ENCODE measurements at regions not wholly inside any gene's neighbourhood (a gene's known extent, or its start where the extent isn't known, plus 50 kb on each side); places are given as distances from the start of the nearest gene placed in this dataset.

- Mint-ChIP-seq H3K4me1 (ENCODE audit: low read depth, unreplicated experiment) (peaks cover 7% of the 10 kb centered on the region), H3K27ac (ENCODE audit: unreplicated experiment) (no peak overlapping the region), H3K4me3 (ENCODE audit: unreplicated experiment) (no peak overlapping the region), H3K27me3 (ENCODE audit: low read depth, unreplicated experiment) (no peaks in the 10 kb centered on the region), H3K36me3 (ENCODE audit: low read depth, unreplicated experiment) (no peaks in the 10 kb centered on the region), H3K9me3 (ENCODE audit: unreplicated experiment) (peaks cover 3% of the 10 kb centered on the region)
- Histone ChIP-seq H3K4me2 (ENCODE audit: low read length) (no peak overlapping the region), H3K27ac (ENCODE audit: low read depth, low read length) (no peak overlapping the region), H3K9ac (ENCODE audit: low read length) (no peak overlapping the region), H2AFZ (ENCODE audit: low read depth, low read length) (no peak overlapping the region), H3K27me3 (ENCODE audit: insufficient read depth, low read length) (no peaks in the 10 kb centered on the region), H3K79me2 (ENCODE audit: insufficient read depth, low read length) (no peaks in the 10 kb centered on the region), H3K9me3 (ENCODE audit: insufficient read depth, low read depth, low read length) (no peaks in the 10 kb centered on the region), H3K4me3 (ENCODE audit: insufficient read depth, low read depth, low read length) (no peak overlapping the region), H4K20me1 (ENCODE audit: insufficient read depth, low read length) (no peaks in the 10 kb centered on the region), H3K36me3 (ENCODE audit: insufficient read depth, low read length) (no peaks in the 10 kb centered on the region), H3K4me1 (ENCODE audit: insufficient read depth, low read length) (no peaks in the 10 kb centered on the region)
- no peak for FAIRE-seq
- DNase-seq (ENCODE audit: low read depth): no peak
- TF ChIP-seq CTCF (IDR thresholded peaks at IDR 0.05; ENCODE audit: insufficient read depth, low read depth, low read length): no peak
These were observed 169.1 kb downstream of the GUCY2F start for GRCh38 chrX:109312757-109313156.

GRCh38 chrX:109310031-109310430, 171.9 kb downstream of the GUCY2F start:
- no peak overlapping the region for H3K27ac ChIP-seq (ENCODE audit: low read depth, low read length)
- no peak overlapping the region for H3K27ac Mint-ChIP-seq (ENCODE audit: unreplicated experiment)
- DNase-seq (ENCODE audit: low read depth) (no peak), FAIRE-seq (no peak)
- no peak overlapping the region for H3K4me3 Mint-ChIP-seq (ENCODE audit: unreplicated experiment)
- H3K36me3 Mint-ChIP-seq (ENCODE audit: low read depth, unreplicated experiment): no peaks in the 10 kb centered on the region
- H3K4me2 ChIP-seq (ENCODE audit: low read length): no peak overlapping the region
- no peaks in the 10 kb centered on the region for H3K27me3 ChIP-seq (ENCODE audit: insufficient read depth, low read length)
- H3K27me3 Mint-ChIP-seq (ENCODE audit: low read depth, unreplicated experiment): no peaks in the 10 kb centered on the region
- no peak overlapping the region for H3K4me3 ChIP-seq (ENCODE audit: insufficient read depth, low read depth, low read length)
- no peaks in the 10 kb centered on the region for H3K9me3 ChIP-seq (ENCODE audit: insufficient read depth, low read depth, low read length)
- no peaks in the 10 kb centered on the region for H4K20me1 ChIP-seq (ENCODE audit: insufficient read depth, low read length)
- no peak overlapping the region for H3K9ac ChIP-seq (ENCODE audit: low read length)
- H3K4me1 ChIP-seq (ENCODE audit: insufficient read depth, low read length): no peaks in the 10 kb centered on the region
- H3K4me1 Mint-ChIP-seq (ENCODE audit: low read depth, unreplicated experiment): peaks cover 7% of the 10 kb centered on the region
- TF ChIP-seq CTCF (IDR thresholded peaks at IDR 0.05; ENCODE audit: insufficient read depth, low read depth, low read length): no peak
- no peak for TF ChIP-seq EZH2 (IDR thresholded peaks at IDR 0.05; ENCODE audit: insufficient read depth, low read length)
- H3K9me3 Mint-ChIP-seq (ENCODE audit: unreplicated experiment): no peaks in the 10 kb centered on the region
- no peak overlapping the region for H2AFZ ChIP-seq (ENCODE audit: low read depth, low read length)
- no peaks in the 10 kb centered on the region for H3K36me3 ChIP-seq (ENCODE audit: insufficient read depth, low read length)
- H3K79me2 ChIP-seq (ENCODE audit: insufficient read depth, low read length): no peaks in the 10 kb centered on the region

GRCh38 chrX:109301177-109301576, 180.7 kb downstream of the GUCY2F start:
- Mint-ChIP-seq H3K27me3 (ENCODE audit: low read depth, unreplicated experiment) (peaks cover 2% of the 10 kb centered on the region), H3K9me3 (ENCODE audit: unreplicated experiment) (no peaks in the 10 kb centered on the region), H3K4me3 (ENCODE audit: unreplicated experiment) (no peak overlapping the region), H3K4me1 (ENCODE audit: low read depth, unreplicated experiment) (no peaks in the 10 kb centered on the region), H3K36me3 (ENCODE audit: low read depth, unreplicated experiment) (no peaks in the 10 kb centered on the region), H3K27ac (ENCODE audit: unreplicated experiment) (no peak overlapping the region)
- Histone ChIP-seq H3K27me3 (ENCODE audit: insufficient read depth, low read length) (no peaks in the 10 kb centered on the region), H4K20me1 (ENCODE audit: insufficient read depth, low read length) (no peaks in the 10 kb centered on the region), H3K4me1 (ENCODE audit: insufficient read depth, low read length) (no peaks in the 10 kb centered on the region), H3K4me2 (ENCODE audit: low read length) (no peak overlapping the region), H3K36me3 (ENCODE audit: insufficient read depth, low read length) (no peaks in the 10 kb centered on the region), H3K9me3 (ENCODE audit: insufficient read depth, low read depth, low read length) (no peaks in the 10 kb centered on the region), H3K27ac (ENCODE audit: low read depth, low read length) (no peak overlapping the region), H3K79me2 (ENCODE audit: insufficient read depth, low read length) (no peaks in the 10 kb centered on the region), H3K4me3 (ENCODE audit: insufficient read depth, low read depth, low read length) (no peak overlapping the region), H3K9ac (ENCODE audit: low read length) (no peak overlapping the region), H2AFZ (ENCODE audit: low read depth, low read length) (no peak overlapping the region)
- DNase-seq (ENCODE audit: low read depth): no peak
- TF ChIP-seq CTCF (IDR thresholded peaks at IDR 0.05; ENCODE audit: insufficient read depth, low read depth, low read length) (no peak), EZH2 (IDR thresholded peaks at IDR 0.05; ENCODE audit: insufficient read depth, low read length) (no peak)
- no peak for FAIRE-seq
